NT2/D1 (cell line): ENCODE measurements at regions not wholly inside any gene's neighbourhood (a gene's known extent, or its start where the extent isn't known, plus 50 kb on each side); places are given as distances from the start of the nearest gene placed in this dataset.

ENCODE experiments used
- SUZ12 ChIP-seq: IDR thresholded peaks from 2 replicates; pipeline ENCODE4 v1.6.1; 2011; ENCODE audit not compliant: insufficient read length, insufficient read depth; ENCODE audit errors: extremely low read depth
- YY1 ChIP-seq: IDR thresholded peaks from 2 replicates; pipeline ENCODE4 v1.6.1; 2011; ENCODE audit not compliant: insufficient read length, insufficient read depth
- ZNF274 ChIP-seq: IDR thresholded peaks from 2 replicates; pipeline ENCODE4 v1.6.1; 2011; ENCODE audit warnings: mild to moderate bottlenecking, low read depth, low read length

GRCh38 chr3:24943961-24944360, 449.3 kb upstream of the THRB start:
- TF ChIP-seq SUZ12 (no peak), YY1 (no peak), ZNF274 (no peak)
